GM10266 (cell line): ENCODE measurements at regions not wholly inside any gene's neighbourhood (a gene's known extent, or its start where the extent isn't known, plus 50 kb on each side); places are given as distances from the start of the nearest gene placed in this dataset.
"Not testable (repeated sequence)": the region's sequence is repeated elsewhere in the genome, so short reads cannot be mapped to it uniquely, and the experiment has no call there.

ENCODE experiments used
- DNase-seq: peaks from one replicate; pipeline ENCODE4 v3.0.0; 2012; ENCODE audit errors: extremely low spot score
- CTCF ChIP-seq: IDR thresholded peaks from 2 replicates; pipeline ENCODE4 v1.5.1; 2012; ENCODE audit warnings: mild to moderate bottlenecking, low read depth; ENCODE audit not compliant: control insufficient read depth, insufficient read depth; ENCODE audit errors: missing control alignments

GRCh38 chr10:9315292-9315691 lies 1260.8 kb downstream of the GATA3 start:
- no peak for DNase-seq
- TF ChIP-seq CTCF, result no peak

GRCh38 chr10:9331583-9332008 lies 1277.1 kb downstream of the GATA3 start:
- peak; percentile 69 for TF ChIP-seq CTCF
- DNase-seq, result peak; percentile 49

GRCh38 chr10:9334270-9334669 lies 1279.8 kb downstream of the GATA3 start:
- no peak for DNase-seq
- no peak for TF ChIP-seq CTCF

- DNase-seq, result no peak
- TF ChIP-seq CTCF, result no peak
Measured at GRCh38 chr10:9339716-9340115, 1285.2 kb downstream of the GATA3 start.

GRCh38 chr10:9342885-9343570 lies 1288.5 kb downstream of the GATA3 start:
- peak; percentile 56 for TF ChIP-seq CTCF
- DNase-seq, result peak; percentile 6

- not testable (repeated sequence) for DNase-seq
Measured at GRCh38 chr10:9347933-9348332, 1293.4 kb downstream of the GATA3 start.

GRCh38 chr10:9357471-9357870 lies 1303.0 kb downstream of the GATA3 start:
- TF ChIP-seq CTCF, result no peak
- no peak for DNase-seq

GRCh38 chr10:9362721-9363120 lies 1308.2 kb downstream of the GATA3 start:
- DNase-seq, result no peak
- no peak for TF ChIP-seq CTCF
